Esophagus mucosa (tissue), 1 donor: ENCODE measurements at regions not wholly inside any gene's neighbourhood (a gene's known extent, or its start where the extent isn't known, plus 50 kb on each side); places are given as distances from the start of the nearest gene placed in this dataset.
A peak's percentile ranks its signal among the peaks of the same experiment; 100 is the strongest.
"Not testable (repeated sequence)": the region's sequence is repeated elsewhere in the genome, so short reads cannot be mapped to it uniquely, and the experiment has no call there.

Experiments used
- ATAC-seq: fragments of 200-7000 bp; cut with Tn5 transposase; one replicate; pipeline ENCODE4 v1.9.1; 2020
- donor health status: DM: yes; HTN: yes; CAD: no.

DNA sequence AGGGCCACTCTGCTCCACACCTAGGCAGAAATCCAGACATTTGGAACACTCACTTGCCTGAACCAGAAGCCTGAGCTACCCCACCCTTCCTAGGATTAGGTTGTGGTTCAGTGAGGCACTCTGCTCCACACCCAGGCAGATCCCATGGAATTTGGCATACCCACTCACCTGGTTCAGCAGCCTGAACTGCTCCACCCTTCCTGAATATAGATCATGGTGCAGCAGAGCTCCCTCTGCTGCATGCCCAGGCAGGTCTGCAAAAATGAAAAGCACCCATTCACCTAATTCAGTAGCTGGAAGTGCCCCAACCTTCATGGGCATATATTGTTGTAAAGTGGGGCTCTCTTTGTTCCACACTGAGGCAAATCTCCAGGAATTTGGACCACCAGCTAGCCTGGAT, 185.1 kb upstream of the CNTNAP5 start:
- peak; percentile 98 for ATAC-seq

DNA sequence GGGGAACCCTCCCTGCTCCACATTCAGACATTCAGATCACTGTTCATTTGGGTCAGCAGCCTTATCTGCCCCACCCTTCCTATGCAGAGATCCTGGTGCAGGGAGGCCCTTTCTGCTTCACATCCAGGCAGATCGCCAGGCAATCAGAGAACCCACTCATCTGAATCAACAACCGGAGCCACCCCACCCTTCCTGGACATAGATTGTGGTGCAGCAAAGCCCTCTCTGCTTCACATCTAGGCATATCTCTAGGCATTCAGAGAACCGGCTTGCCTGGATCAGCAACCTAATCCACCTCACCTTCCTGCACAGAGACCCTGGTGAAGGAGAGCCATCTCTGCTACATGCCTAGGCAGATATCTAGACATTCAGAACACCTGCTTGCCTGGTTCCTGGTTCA, 184.5 kb upstream of the CNTNAP5 start:
- peak; percentile 72 for ATAC-seq

DNA sequence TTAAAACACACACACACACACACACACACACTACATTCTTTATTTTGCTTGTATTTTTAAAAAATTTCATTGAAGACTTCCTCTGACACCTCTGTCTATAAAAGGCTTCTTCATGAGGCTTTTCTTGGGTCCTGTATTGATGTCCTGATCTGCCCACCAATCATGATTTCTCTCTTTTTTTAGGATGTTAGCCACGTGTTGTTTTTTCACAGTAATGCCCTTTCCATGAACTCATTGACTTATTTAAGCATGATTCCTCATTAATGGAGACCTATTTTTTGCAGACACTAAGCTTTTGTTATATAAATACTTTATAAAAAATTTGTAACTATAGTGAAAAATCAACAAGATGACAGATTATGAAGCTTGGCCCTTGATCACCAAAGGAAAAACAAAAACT, 173.8 kb upstream of the CNTNAP5 start:
- ATAC-seq: no peak

DNA sequence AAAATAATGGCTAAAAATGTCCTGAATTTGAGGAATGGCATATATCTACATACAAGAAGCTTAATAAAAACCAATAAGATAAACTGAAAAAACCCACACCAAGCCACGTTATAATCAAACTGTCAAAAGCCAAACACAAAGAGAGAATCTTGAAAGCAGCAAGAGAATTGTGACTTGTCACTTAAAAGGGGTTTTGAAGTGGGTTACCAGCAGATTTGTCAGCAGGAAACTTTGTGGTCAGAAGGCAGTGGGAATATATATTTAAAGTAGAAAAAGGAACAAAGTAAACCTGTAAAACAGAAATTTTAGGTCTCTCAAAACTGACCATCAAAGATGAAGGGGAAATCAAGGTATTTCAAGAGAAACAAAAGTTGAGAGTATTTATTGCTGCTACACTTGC, 171.9 kb upstream of the CNTNAP5 start:
- no peak for ATAC-seq

DNA sequence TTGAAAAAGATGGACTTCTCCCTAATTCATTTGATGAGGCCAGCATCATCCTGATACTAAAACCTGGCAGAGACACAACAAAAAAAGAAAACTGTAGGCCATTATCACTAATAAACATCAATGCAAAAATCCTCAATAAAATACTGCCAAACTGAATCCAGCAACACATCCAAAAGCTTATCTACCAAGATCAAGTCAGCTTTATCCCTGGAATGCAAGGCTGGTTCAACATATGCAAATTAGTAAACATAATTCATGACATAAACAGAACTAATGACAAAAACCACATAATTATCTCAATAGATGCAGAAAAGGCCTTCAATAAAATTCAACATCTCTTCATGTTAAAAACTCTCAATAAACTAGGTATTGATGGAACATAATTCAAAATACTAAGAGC, 166.1 kb upstream of the CNTNAP5 start:
- ATAC-seq: not testable (repeated sequence)

DNA sequence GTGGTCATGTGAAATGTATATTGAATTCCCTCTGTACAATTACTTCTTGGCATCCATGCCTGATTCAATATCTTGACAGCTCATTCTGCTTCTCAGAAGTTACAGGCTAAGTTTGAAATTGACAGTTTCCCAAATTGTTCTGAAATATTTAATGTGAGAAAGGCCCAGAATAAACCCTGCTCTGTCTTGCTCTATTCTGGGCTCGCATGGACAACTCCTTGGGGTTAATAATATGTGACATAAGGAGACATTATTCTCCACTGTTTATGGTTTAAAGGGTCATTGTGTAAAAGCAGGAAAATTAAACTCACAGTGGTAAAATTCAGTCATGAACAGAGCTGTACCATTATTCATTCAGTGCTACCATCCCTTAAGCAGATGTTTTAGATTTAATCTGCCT, 160.7 kb upstream of the CNTNAP5 start:
- ATAC-seq: no peak

DNA sequence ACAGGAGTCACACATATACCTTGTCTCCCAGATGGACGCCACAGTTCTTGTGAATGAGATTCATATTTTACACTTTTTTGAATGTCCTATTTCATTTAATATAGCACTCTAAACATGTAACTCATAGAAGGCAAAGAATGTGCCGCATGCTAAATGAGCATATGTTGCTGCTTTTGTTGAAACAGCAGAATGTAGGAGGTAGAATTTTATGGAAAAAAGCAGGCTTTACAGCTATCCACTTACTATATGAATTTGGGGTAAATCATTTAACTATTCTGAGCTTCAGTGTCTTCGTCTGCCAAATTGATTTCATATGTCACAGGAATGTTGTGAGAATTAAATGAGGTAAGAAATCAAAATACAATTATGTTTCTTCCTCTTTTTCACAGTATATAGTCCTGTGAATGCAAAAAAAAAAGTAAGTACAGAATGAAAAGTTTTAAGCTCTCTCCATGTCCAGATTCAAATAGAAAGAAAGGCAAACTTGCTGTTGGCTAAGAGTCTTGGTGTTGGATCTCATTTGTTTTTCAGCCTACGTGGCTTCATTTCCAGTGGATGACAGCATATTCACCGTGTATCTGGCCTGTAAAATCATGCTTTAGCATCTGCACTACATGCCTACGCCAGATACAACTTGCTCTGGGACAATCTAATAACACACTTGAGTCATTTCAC, 154.7 kb upstream of the CNTNAP5 start:
- ATAC-seq: no peak

DNA sequence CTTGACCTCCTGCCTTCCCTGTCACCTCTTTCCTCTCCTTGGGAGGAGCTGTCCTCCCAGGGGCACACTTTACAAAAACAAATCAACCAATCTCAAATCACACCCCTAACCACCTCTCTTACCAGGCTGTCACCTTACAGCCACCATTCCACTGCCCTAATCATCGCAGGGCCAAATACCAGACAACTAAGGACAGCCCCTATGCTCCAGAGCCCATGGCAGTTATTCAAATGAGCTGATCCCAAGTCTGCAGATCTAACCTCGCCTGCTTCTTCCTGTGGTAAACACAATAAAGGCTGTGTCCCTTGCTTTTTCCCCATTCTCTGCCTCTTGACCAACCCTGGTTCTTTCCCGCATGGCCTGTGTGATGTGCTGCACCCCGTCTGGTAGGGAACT, 154.2 kb upstream of the CNTNAP5 start:
- ATAC-seq: no peak

DNA sequence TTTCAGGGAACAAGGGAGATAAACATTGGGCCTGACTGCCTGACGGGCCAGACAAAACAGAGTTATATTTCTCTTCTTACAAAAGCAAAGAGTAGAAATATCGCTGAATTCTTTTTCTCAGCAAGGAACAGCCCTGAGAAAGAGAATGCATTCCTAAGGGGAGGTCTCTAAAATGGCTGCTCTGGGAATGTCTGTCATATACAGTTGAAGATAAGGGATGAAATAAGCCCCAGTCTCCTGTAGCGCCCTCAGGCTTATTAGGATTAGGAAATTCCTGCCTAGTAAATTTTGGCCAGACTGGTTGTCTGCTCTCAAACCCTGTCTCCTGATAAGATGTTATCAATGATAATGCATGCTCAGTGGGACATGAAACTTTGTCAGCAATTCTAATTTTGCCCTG, 134.9 kb upstream of the CNTNAP5 start:
- ATAC-seq: no peak

DNA sequence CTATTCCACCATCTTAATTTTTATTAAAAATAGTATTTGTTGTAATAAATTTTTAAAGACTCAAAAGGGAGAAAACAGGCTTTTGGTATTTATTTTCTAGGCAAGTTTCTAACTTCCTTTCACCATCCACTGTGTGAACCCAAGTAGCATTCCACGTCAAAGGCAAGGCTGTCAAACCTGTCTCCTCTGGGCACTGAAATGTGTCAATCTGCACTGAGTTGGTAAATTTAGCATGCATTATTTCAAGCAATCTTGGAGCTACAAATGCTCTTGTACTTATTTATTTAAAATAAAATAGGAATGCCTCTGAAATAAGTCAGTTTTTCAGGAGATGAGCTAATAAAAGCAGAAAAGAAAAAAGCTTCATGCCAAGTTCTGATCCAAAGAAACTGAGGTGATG, 130.9 kb upstream of the CNTNAP5 start:
- no peak for ATAC-seq

DNA sequence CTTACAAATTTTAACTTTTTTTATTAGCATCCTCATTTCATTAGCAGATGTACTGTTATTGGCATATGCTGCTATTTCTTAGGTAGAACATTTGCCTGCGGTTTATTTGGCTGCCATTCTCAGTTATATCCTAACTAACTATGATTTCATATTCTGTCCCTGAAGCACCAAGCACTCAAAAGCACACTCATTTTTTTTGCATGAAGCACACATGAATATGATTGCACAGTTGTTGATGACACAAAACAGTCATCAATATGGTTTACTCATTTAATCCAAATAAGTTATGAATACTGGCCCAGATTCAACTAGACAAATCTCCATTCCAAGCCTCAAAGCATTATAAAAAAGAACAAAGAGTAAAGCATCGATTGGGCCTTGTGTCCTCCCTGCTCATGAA, 129.4 kb upstream of the CNTNAP5 start:
- no peak for ATAC-seq

DNA sequence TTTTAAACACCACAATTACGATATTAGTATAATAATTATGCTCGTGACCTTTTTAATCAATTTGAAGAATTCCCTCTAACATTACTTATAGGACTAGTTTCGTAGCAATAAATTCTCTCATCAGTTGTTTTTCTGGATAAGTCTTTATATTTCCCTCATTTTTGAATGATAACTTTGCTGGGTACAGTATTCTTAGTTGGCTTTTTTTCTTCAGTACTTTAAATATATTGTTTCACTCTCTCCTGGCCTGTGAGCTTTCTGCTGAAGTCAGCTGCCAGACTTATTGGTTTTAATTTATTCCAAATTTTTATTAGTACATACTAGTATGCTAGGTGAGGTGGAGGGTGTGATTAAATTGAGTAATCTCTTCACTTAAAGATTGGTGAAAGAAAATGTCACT, 123.8 kb upstream of the CNTNAP5 start:
- ATAC-seq: no peak

DNA sequence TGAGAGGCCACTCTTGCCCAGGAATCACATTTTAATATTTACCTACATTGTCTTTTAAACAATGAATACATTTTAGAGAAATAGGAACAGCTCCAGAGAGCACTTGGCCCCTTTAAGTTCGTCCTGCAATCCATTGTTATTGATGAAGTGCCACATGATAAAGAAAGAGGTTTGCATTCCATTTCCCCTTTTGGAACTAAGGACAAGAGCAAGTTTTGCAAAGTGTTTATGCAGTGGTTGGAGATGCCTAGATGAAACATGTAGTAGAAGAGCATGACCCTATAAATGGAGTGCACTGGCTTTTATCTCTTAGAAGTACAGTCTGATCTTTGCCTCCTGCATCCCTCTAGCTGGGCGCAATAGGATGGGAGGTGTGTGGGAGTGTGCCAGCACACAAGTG, 118.7 kb upstream of the CNTNAP5 start:
- no peak for ATAC-seq

DNA sequence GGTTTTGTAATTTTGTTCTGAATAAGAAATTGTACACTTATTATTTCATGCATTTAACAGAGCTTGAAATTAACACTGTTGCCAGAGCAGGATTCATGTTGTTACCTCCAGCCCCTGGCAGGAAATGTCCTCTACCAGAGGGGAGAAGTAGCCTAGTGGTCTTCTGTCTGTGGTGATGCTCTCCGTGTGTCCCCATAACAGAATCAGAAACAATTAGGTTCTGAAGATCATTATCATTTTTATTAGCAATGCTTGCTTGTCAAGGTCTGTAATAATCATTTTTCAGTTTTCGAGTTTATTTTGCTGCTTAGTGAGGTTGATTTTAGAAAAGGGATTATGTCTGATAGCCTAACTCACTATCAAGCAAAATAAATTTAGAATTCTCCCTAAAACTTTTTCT, 116.6 kb upstream of the CNTNAP5 start:
- ATAC-seq: no peak

DNA sequence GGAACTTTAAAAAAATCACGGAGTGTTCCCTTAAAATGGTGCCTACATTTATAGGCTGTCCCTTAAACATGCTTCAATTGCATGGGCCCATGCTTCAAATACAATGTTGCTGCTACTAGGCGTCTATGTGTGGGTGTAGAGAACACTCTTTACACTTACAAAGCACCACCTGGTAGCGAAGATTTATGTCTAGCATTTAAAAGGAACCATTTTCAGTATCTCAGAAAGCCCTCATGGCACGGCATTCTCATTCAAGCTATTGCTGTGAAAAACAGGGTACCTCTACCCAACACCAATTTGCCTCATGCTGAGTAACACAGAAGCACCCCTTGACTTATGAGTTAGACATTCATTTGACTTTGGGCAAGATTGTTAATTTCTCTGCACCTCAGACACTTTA, 112.9 kb upstream of the CNTNAP5 start:
- ATAC-seq: no peak

DNA sequence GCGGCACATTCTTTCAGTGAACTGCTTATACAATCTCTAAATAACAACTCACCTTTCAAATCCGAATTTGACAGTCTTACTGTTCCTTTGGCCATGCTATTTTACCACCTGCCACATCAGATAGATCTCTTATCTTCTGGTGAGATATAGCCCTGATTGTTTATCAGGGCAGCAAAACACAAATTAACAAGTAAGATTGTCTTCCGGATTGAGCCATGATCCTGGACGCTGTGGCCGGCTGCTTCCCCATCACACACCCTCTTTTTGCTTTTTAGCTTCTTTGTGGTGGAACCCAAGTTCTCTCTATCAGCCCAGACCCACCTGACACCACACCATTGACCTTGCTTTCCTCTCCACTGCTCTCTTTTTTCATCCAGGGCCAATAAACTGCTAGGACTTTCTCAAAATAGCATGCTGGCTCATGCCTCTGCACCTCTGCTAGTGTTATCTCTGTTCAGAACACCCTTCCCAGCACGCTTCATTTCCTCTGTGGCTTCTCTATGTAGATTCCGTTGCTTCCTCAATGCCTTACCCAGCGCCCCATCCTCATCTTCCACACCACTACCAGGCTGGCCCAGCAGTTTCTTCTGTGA, 111.8 kb upstream of the CNTNAP5 start:
- no peak for ATAC-seq

DNA sequence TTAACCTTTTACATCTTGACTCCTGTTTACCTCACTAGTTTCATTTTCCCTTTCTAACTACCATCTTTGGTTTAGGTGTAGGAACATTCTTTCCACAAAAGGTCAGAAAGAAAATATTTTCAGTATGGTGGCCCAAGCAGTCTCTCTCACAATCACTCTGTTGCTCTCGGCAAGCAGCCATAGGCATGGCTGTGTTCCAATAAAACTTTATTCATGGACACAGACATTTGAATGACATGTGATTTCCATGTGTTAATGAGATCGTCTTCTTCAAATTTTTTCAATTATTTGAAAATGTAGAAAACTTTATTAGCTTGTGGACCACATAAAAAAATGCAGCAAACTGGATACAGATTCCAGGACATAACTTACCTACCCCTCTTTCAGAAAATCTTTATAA, 109.7 kb upstream of the CNTNAP5 start:
- no peak for ATAC-seq

DNA sequence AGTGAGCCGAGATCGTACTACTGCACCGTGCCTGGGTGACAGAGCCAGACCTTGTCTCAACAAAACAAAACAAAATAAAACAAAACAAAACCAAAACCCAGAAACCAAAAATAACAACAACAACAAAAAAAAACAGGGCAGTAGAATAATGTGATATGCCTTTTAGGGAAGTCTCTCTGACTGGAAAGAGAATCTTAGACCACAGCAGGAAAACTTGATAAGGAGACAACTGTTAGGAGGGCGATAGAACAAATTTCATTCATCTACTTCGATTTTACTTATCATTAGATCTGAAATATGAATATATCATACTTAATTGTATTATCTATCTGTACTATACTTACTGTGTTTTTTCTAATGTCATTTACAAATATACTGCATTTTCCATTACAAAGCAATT, 109.0 kb upstream of the CNTNAP5 start:
- no peak for ATAC-seq

DNA sequence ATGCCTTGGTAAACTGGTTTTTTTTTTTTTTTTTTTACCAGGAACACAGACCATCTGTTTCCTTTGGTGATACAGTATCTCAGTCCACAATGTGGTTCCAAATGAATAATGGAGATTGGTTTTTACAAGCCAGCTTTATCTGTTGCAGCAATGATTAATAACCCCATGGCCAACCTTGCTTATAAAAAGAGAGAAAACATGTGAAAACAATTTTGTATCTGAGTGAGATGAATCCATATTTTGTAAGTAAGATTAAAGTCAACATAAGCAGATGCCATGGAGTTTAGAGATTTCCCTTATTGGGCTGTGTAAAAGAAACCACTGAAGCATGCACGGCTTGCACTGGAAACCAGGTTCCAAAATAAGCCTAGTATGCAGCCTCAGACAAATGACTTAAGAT, 108.6 kb upstream of the CNTNAP5 start:
- no peak for ATAC-seq

DNA sequence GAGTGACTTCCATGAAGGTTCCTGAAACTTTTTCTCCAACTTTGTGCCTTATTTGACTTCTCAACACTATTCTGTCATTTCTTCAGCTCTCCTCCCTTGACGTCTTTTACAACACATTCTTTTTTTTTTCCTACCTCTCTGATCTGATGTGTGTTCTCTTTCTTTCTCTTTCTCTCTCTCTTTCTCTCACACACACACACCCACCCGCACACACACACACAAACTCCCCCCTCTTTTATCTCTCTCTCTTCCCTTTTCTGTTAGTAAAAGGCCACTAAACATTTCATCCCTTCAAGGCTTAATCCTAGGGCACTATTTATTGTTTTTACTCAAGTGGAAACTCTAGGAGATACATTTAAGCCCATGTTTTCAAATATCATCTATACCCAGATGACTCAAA, 107.8 kb upstream of the CNTNAP5 start:
- no peak for ATAC-seq

DNA sequence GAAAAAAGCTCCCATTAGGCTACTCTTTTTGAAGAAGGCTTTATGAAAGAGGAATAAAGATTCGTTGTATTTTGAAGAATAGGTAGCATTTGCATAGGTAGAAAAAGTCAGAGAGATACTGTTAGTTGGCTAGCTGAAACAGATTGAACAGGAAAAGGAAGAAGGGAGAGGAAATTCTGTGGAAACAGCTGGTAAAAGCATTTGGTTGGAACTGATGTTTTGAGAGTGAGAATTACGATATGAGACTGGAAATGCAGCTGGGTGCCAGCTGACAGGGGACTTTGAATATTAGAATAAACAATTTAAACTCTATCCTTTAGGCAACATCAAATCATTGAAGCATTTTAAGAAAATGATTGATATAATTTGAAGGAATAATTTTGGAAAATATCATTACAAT, 96.7 kb upstream of the CNTNAP5 start:
- no peak for ATAC-seq

DNA sequence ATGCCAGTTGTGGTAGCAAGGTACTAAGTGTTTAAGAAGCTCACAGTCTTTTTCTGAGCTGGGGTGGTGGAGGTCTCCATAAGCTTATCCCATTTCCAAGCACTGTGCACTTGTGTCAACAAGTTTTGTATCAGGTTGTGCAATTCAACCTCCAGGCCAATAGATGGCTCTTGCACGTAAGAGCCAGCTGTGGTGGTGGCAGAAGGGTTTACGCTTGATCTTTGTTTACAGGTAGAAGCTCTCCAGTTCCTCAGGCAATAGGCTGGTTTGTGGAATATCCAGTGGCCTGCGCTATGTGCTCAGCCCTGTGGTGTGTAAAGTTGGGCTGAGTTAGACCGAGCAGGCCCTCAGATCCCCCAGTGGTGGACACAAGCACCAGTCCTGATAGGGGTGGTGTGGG, 89.7 kb upstream of the CNTNAP5 start:
- no peak for ATAC-seq

DNA sequence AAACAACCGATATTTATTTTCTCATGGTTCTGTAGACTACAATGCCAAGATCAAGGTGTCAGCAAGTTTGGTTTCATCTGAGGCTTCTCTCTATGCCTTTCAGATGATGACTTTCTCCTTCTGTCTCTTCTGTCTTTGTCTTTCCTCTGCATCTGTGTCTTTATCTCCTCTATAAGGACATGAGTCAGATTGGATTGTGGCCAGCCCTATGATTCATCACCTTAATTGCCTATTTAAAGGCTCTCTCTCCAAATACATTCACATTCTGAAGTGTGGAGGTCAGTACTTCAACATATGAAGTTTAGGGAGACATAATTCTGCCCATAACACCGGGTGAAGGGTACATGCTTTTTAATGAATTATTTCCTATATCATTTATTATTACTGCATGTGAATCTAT, 71.2 kb upstream of the CNTNAP5 start:
- no peak for ATAC-seq

DNA sequence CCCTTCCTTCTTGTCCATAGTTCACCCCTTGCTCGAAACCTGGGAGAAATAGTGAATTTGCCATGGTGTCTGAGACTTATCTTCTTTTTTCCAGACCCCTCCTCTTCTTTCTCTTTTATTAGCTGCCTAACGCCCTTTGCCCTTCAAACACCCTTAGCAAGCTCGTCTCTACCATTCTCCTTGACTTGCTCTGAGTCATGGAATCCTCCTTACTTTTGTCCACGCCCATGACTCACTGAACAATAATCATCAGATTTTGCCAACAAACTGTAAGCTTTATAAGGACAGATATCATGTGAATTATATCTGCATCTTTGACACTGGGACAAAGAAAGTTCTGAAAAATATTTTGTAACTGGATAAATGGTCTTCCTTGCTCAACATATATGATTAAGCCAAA, 67.1 kb upstream of the CNTNAP5 start:
- ATAC-seq: no peak

DNA sequence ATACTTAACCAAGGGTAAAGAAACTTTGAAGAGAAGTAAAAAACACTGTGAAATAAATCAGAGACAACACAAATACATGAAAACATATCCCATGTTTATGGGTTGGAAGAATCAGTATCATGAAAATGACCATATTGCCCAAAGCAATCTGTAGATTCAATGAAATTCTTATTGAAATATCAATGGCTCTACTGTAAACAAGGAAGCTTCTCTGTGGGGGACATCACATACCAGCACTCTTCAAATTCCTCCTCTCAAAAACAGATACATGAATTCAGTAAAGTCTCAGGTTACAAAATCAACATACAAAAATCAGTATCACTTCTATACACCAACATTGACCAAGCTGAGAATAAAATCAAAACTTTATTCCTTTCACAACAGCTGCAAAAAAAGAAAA, 63.5 kb upstream of the CNTNAP5 start:
- no peak for ATAC-seq
